GM10266 (cell line): ENCODE measurements at regions not wholly inside any gene's neighbourhood (a gene's known extent, or its start where the extent isn't known, plus 50 kb on each side); places are given as distances from the start of the nearest gene placed in this dataset.

Source experiments
- DNase-seq: peaks from one replicate; pipeline ENCODE4 v3.0.0; 2012; ENCODE audit errors: extremely low spot score
- CTCF ChIP-seq: IDR thresholded peaks from 2 replicates; pipeline ENCODE4 v1.5.1; 2012; ENCODE audit warnings: mild to moderate bottlenecking, low read depth; ENCODE audit not compliant: control insufficient read depth, insufficient read depth; ENCODE audit errors: missing control alignments

- no peak for DNase-seq
- no peak for TF ChIP-seq CTCF
Measured at GRCh38 chr2:147373800-147374422, 470.9 kb upstream of the ACVR2A start.

GRCh38 chr2:147368306-147368705, 476.5 kb upstream of the ACVR2A start:
- no peak for DNase-seq
- no peak for TF ChIP-seq CTCF

- TF ChIP-seq CTCF = no peak
- no peak for DNase-seq
Measured at GRCh38 chr2:147366279-147366678, 478.6 kb upstream of the ACVR2A start.

GRCh38 chr2:147365622-147366021, 479.2 kb upstream of the ACVR2A start:
- DNase-seq = no peak
- TF ChIP-seq CTCF = no peak

GRCh38 chr2:147364597-147364996, 480.2 kb upstream of the ACVR2A start:
- TF ChIP-seq CTCF = no peak

GRCh38 chr2:147363181-147363580, 481.6 kb upstream of the ACVR2A start:
- no peak for DNase-seq
- no peak for TF ChIP-seq CTCF

More at GRCh38 chr2:147364597-147364996, 480.2 kb upstream of the ACVR2A start:
- DNase-seq = peak; percentile 11

- DNase-seq = no peak
- no peak for TF ChIP-seq CTCF
Measured at GRCh38 chr2:147358375-147358774, 486.5 kb upstream of the ACVR2A start.
